Peyer's patch (tissue), 4 donors: ENCODE measurements at regions not wholly inside any gene's neighbourhood (a gene's known extent, or its start where the extent isn't known, plus 50 kb on each side); places are given as distances from the start of the nearest gene placed in this dataset.

ENCODE experiments used
- POLR2A ChIP-seq, 2 donors: fragments of 450-650 bp; IDR thresholded peaks; one replicate each; pipeline ENCODE4 v1.5.1; 2017; ENCODE audit warnings: antibody characterized with exemption in 2 of 2, mild to moderate bottlenecking in 2 of 2, moderate library complexity in 2 of 2
- TF ChIP-seq, protein P1 (sequence below), 6 experiments: fragments of 450-650 bp in 4 of 6; fragments of 200-600 bp in 2 of 6; sonication (generic) in 1 of 6; IDR thresholded peaks; one replicate each; pipeline ENCODE4 v1.5.1; 2017 to 2019; ENCODE audit warnings: antibody characterized with exemption in 6 of 6, mild to moderate bottlenecking in 3 of 6, moderate library complexity in 1 of 6

DNA sequence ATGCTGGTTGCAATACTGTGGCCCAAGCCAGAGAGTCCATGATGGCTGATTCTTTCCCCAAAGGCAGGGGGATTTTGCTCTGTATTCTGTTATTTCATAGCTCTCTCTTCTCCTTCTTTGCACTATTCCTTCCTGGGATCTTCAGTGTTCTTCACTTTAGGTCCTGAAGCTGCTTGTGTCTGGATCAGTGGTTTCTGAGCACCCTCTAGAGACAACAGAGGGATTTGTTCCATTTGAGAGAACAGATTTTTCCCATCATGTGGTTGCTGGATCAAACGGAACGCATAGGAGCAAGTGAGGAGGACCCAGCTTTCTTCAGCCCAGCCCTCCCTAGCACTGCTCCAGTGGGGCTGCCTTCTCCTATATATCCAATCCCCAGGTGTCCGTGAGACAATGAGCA, 68.7 kb upstream of the SYN3 start:
- TF ChIP-seq, protein P1, sequence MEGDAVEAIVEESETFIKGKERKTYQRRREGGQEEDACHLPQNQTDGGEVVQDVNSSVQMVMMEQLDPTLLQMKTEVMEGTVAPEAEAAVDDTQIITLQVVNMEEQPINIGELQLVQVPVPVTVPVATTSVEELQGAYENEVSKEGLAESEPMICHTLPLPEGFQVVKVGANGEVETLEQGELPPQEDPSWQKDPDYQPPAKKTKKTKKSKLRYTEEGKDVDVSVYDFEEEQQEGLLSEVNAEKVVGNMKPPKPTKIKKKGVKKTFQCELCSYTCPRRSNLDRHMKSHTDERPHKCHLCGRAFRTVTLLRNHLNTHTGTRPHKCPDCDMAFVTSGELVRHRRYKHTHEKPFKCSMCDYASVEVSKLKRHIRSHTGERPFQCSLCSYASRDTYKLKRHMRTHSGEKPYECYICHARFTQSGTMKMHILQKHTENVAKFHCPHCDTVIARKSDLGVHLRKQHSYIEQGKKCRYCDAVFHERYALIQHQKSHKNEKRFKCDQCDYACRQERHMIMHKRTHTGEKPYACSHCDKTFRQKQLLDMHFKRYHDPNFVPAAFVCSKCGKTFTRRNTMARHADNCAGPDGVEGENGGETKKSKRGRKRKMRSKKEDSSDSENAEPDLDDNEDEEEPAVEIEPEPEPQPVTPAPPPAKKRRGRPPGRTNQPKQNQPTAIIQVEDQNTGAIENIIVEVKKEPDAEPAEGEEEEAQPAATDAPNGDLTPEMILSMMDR (IDR thresholded peaks at IDR 0.05) = no peak
- no peak for TF ChIP-seq POLR2A (IDR thresholded peaks at IDR 0.05)
